GM12875 (cell line): ENCODE measurements at regions not wholly inside any gene's neighbourhood (a gene's known extent, or its start where the extent isn't known, plus 50 kb on each side); places are given as distances from the start of the nearest gene placed in this dataset.

Source experiments
- H3K4me3 ChIP-seq: one replicate; pipeline ENCODE4 v1.5.1; 2011; ENCODE audit warnings: low read depth, low read length, control low read depth
- CTCF ChIP-seq: IDR thresholded peaks from 2 replicates; pipeline ENCODE4 v1.5.1; 2011; ENCODE audit warnings: low read depth, mild to moderate bottlenecking, control low read depth, inconsistent platforms, low read length, moderate library complexity, borderline replicate concordance; ENCODE audit not compliant: insufficient read depth

GRCh38 chr18:39360072-39360471 lies 1794.5 kb upstream of the CELF4 start:
- no peak for TF ChIP-seq CTCF
- no peak overlapping the region for H3K4me3 ChIP-seq

- H3K4me3 ChIP-seq, result no peak overlapping the region
- no peak for TF ChIP-seq CTCF
Observed at GRCh38 chr18:39359636-39360035, 1794.0 kb upstream of the CELF4 start.

GRCh38 chr18:39350945-39351344 lies 1785.3 kb upstream of the CELF4 start:
- no peak for TF ChIP-seq CTCF
- H3K4me3 ChIP-seq, result no peak overlapping the region

- H3K4me3 ChIP-seq, result no peak overlapping the region
- no peak for TF ChIP-seq CTCF
Observed at GRCh38 chr18:39349801-39350200, 1784.2 kb upstream of the CELF4 start.

GRCh38 chr18:39348757-39349156 lies 1783.2 kb upstream of the CELF4 start:
- H3K4me3 ChIP-seq, result no peak overlapping the region
- TF ChIP-seq CTCF, result no peak

GRCh38 chr18:39347701-39348100 lies 1782.1 kb upstream of the CELF4 start:
- no peak overlapping the region for H3K4me3 ChIP-seq
- TF ChIP-seq CTCF, result no peak

GRCh38 chr18:39346916-39347315 lies 1781.3 kb upstream of the CELF4 start:
- no peak overlapping the region for H3K4me3 ChIP-seq
- TF ChIP-seq CTCF, result no peak
